Prostate gland (tissue), 2 donors: ENCODE measurements at regions not wholly inside any gene's neighbourhood (a gene's known extent, or its start where the extent isn't known, plus 50 kb on each side); places are given as distances from the start of the nearest gene placed in this dataset.

Experiments
- DNase-seq: peaks from one replicate; pipeline ENCODE4 v3.0.0-alpha.2; 2019; ENCODE audit warnings: low spot score
- H3K27ac ChIP-seq, 2 donors: fragments of 200-600 bp; sonication (generic); 2 replicates each; pipeline ENCODE4 v1.5.1; 2017 to 2019
- H3K27me3 ChIP-seq: fragments of 200-600 bp; sonication (generic); replicated peaks from 2 replicates; pipeline ENCODE4 v1.5.1; 2019; ENCODE audit not compliant: insufficient read depth
- H3K36me3 ChIP-seq, 2 donors: fragments of 200-600 bp; sonication (generic); 1 replicate in 1 of 2; 2 replicates in 1 of 2; pipeline versions ENCODE4 v1.5.1 to v1.8.1; 2017 to 2019
- H3K4me1 ChIP-seq: fragments of 200-600 bp; sonication (generic); replicated peaks from 2 replicates; pipeline ENCODE4 v1.5.1; 2019
- H3K4me3 ChIP-seq, 2 donors: fragments of 200-600 bp; sonication (generic); 2 replicates each; pipeline ENCODE4 v1.5.1; 2017 to 2019
- H3K9me3 ChIP-seq: fragments of 200-600 bp; sonication (generic); 2 replicates; pipeline ENCODE4 v1.5.1; 2017
- CTCF ChIP-seq, 4 experiments: fragments of 200-600 bp in 2 of 4; fragments of 450-650 bp in 2 of 4; sonication (generic) in 2 of 4; IDR thresholded peaks; 1 replicate in 3 of 4; 2 replicates in 1 of 4; pipeline ENCODE4 v1.5.1; 2016 to 2019; ENCODE audit warnings: antibody characterized with exemption in 4 of 4, mild to moderate bottlenecking in 2 of 4, moderate library complexity in 2 of 4
- POLR2A ChIP-seq: fragments of 450-650 bp; IDR thresholded peaks from one replicate; pipeline ENCODE4 v1.6.1; 2016; ENCODE audit warnings: antibody characterized with exemption, mild to moderate bottlenecking
- POLR2AphosphoS5 ChIP-seq: sonication (generic); formaldehyde crosslinking; IDR thresholded peaks from one replicate; pipeline ENCODE4 v1.6.1; 2017; ENCODE audit warnings: antibody characterized with exemption
- WGBS: methylation state at CpG from one replicate; pipeline ENCODE4 v1.1.5; 2018; 5-methylcytosine and 5-hydroxymethylcytosine counted together
- intact Hi-C: fragments of 100-400 bp; cut with DNase I; formaldehyde crosslinking; loops from one replicate; pipeline ENCODE4 v1.14.2; 2022

- no peak for TF ChIP-seq CTCF (IDR thresholded peaks at IDR 0.05)
- TF ChIP-seq POLR2AphosphoS5: no peak
- no peak for TF ChIP-seq POLR2A
- DNase-seq: no peak
- WGBS: 74% methylated on average over 7 of the region's 7 CpGs
- intact Hi-C loops: no loop called here
- Histone ChIP-seq H3K27ac (no peak overlapping the region), H3K36me3 (no peaks in the 10 kb centered on the region), H3K4me3 (no peak overlapping the region), H3K27me3 (no peaks in the 10 kb centered on the region), H3K9me3 (no peaks in the 10 kb centered on the region), H3K4me1 (no peaks in the 10 kb centered on the region)
Observed at GRCh38 chr18:73975266-73975665, 172.4 kb downstream of the FBXO15 start.

GRCh38 chr18:73973972-73974371 lies 173.7 kb downstream of the FBXO15 start:
- intact Hi-C loops: no loop called here
- WGBS: 99% methylated on average over 4 of the region's 4 CpGs
- DNase-seq: no peak

GRCh38 chr18:73966954-73967353 lies 180.7 kb downstream of the FBXO15 start:
- intact Hi-C loops: no loop called here
- H3K4me3 ChIP-seq: no peak overlapping the region
- WGBS: 96% methylated on average over 2 of the region's 2 CpGs
- no peaks in the 10 kb centered on the region for H3K9me3 ChIP-seq
- DNase-seq: no peak
- no peaks in the 10 kb centered on the region for H3K36me3 ChIP-seq
- H3K27ac ChIP-seq: no peak overlapping the region
- TF ChIP-seq POLR2AphosphoS5: no peak
- TF ChIP-seq POLR2A: no peak
- no peak for TF ChIP-seq CTCF (IDR thresholded peaks at IDR 0.05)
- H3K4me1 ChIP-seq: no peaks in the 10 kb centered on the region
- no peaks in the 10 kb centered on the region for H3K27me3 ChIP-seq

More at GRCh38 chr18:73973972-73974371, 173.7 kb downstream of the FBXO15 start:
- Histone ChIP-seq H3K9me3 (no peaks in the 10 kb centered on the region), H3K4me3 (no peak overlapping the region), H3K27me3 (no peaks in the 10 kb centered on the region), H3K4me1 (no peaks in the 10 kb centered on the region), H3K36me3 (no peaks in the 10 kb centered on the region), H3K27ac (no peak overlapping the region)
- no peak for TF ChIP-seq POLR2AphosphoS5

- WGBS: 85% methylated on average over 3 of the region's 3 CpGs
- no peaks in the 10 kb centered on the region for H3K9me3 ChIP-seq
- no peaks in the 10 kb centered on the region for H3K36me3 ChIP-seq
- intact Hi-C loops: no loop called here
- DNase-seq: no peak
- TF ChIP-seq POLR2AphosphoS5 (no peak), POLR2A (no peak), CTCF (IDR thresholded peaks at IDR 0.05) (no peak)
- H3K27me3 ChIP-seq: no peaks in the 10 kb centered on the region
- H3K27ac ChIP-seq: no peak overlapping the region
- no peaks in the 10 kb centered on the region for H3K4me1 ChIP-seq
- H3K4me3 ChIP-seq: no peak overlapping the region
Observed at GRCh38 chr18:73962256-73962655, 185.4 kb downstream of the FBXO15 start.

GRCh38 chr18:73961804-73962203 lies 185.8 kb downstream of the FBXO15 start:
- no peaks in the 10 kb centered on the region for H3K4me1 ChIP-seq
- TF ChIP-seq POLR2A (no peak), POLR2AphosphoS5 (no peak), CTCF (IDR thresholded peaks at IDR 0.05) (no peak)
- no peaks in the 10 kb centered on the region for H3K36me3 ChIP-seq
- no peak overlapping the region for H3K27ac ChIP-seq
- H3K4me3 ChIP-seq: no peak overlapping the region
- no peaks in the 10 kb centered on the region for H3K9me3 ChIP-seq
- H3K27me3 ChIP-seq: no peaks in the 10 kb centered on the region
- DNase-seq: no peak
- intact Hi-C loops: no loop called here
